ENCODE measurements at regions not wholly inside any gene's neighbourhood (a gene's known extent, or its start where the extent isn't known, plus 50 kb on each side); places are given as distances from the start of the nearest gene placed in this dataset.

DNA sequence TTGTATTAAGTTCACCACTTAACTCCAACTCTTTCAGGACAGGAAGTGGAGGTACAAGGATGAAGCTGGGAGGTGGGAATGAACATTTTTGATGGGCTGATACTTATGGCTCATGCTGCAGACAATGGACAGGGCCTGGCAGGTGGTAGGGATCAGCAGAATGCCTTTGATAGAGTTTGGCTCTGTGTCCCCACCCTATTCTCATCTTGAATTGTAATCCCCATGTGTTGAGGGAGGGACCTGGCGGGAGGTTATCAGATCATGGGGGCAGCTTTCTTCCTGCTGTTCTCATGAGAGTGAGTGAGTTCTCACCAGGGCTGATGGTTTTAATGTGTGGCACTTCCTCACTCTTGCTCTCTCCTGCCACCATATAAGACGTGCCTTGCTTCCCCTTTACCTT is 87.3 kb upstream of the PRLR start:
- no peaks in the 10 kb centered on the region for H3K27me3 ChIP-seq (ENCODE audit: control insufficient read depth in 1 of 2, insufficient read depth in 2 of 2, low read length in 2 of 2)
- H3K27ac ChIP-seq (ENCODE audit: extremely low read length, insufficient read depth, low read length), result no peak overlapping the region
- no peak overlapping the region for H3K4me3 ChIP-seq (replicated peaks in 1 of 3; ENCODE audit: insufficient read depth in 1 of 3, low read depth in 2 of 3, low read length in 3 of 3)
- POLR2A ChIA-PET, result no interaction called here
- intact Hi-C loops (cut with micrococcal nuclease; ENCODE audit: unreplicated experiment) (no loop called here), in situ Hi-C loops (cut with HindIII; ENCODE audit: extremely low pct_ligation_motif_present, low pct_unique_long_range_greater_than_20kb) (no loop called here)
- H3K79me2 ChIP-seq (ENCODE audit: insufficient read depth, low read length), result no peaks in the 10 kb centered on the region
- no peaks in the 10 kb centered on the region for H3K4me1 ChIP-seq (ENCODE audit: insufficient read depth, low read length)
- no peaks in the 10 kb centered on the region for H3K9me3 ChIP-seq (ENCODE audit: low read length)
- no peak overlapping the region for H2AFZ ChIP-seq (ENCODE audit: low read length)
- WGBS (ENCODE audit: low lambda C conversion rate), result 75% methylated on average over 2 of the region's 2 CpGs
- H4K20me1 ChIP-seq (ENCODE audit: insufficient read depth, low read length), result no peaks in the 10 kb centered on the region
- H3K9ac ChIP-seq (ENCODE audit: insufficient read depth, low read depth, low read length), result no peak overlapping the region
- no peak overlapping the region for H3K4me2 ChIP-seq (ENCODE audit: low read depth, low read length)
- no peak for ATAC-seq
- no peak for FAIRE-seq
- H3K36me3 ChIP-seq (replicated peaks in 1 of 2; ENCODE audit: control insufficient read depth in 1 of 2, insufficient read depth in 2 of 2, low read length in 2 of 2), result no peaks in the 10 kb centered on the region
- BruUV-seq (replicated peaks), result no TSS peak
- no peak for DNase-seq (ENCODE audit: low spot score)
- CTCF ChIA-PET (ENCODE audit: low intra/inter-chr PET ratio, low total read pairs), result no interaction called here
- TF ChIP-seq HOXA7 (CRISPR knock-in tag; IDR thresholded peaks at IDR 0.05) (no peak), ZNF660 (CRISPR knock-in tag; IDR thresholded peaks at IDR 0.05; ENCODE audit: borderline replicate concordance, low read depth) (no peak), NBN (conservative IDR thresholded peaks at IDR 0.05) (no peak), GTF2F1 (IDR thresholded peaks at IDR 0.05; ENCODE audit: low read length) (no peak), ZBTB7A (CRISPR knock-in tag; IDR thresholded peaks at IDR 0.05) (no peak), CCDC6 (CRISPR knock-in tag; IDR thresholded peaks at IDR 0.05) (no peak), ZNF773 (CRISPR knock-in tag; IDR thresholded peaks at IDR 0.05; ENCODE audit: borderline replicate concordance) (no peak), RORA (CRISPR knock-in tag; IDR thresholded peaks at IDR 0.05) (no peak), ZBTB42 (CRISPR knock-in tag; IDR thresholded peaks at IDR 0.05) (no peak), CREM (IDR thresholded peaks at IDR 0.05) (no peak), CREM (CRISPR knock-in tag; IDR thresholded peaks at IDR 0.05) (no peak), ZNF546 (CRISPR knock-in tag; conservative IDR thresholded peaks at IDR 0.05) (no peak), ZNF350 (CRISPR knock-in tag; IDR thresholded peaks at IDR 0.05; ENCODE audit: borderline replicate concordance, low read depth) (no peak)
- TF ChIP-seq, protein P1, sequence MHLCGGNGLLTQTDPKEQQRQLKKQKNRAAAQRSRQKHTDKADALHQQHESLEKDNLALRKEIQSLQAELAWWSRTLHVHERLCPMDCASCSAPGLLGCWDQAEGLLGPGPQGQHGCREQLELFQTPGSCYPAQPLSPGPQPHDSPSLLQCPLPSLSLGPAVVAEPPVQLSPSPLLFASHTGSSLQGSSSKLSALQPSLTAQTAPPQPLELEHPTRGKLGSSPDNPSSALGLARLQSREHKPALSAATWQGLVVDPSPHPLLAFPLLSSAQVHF (CRISPR knock-in tag; IDR thresholded peaks at IDR 0.05), result no peak
- TF ChIP-seq, protein P2, sequence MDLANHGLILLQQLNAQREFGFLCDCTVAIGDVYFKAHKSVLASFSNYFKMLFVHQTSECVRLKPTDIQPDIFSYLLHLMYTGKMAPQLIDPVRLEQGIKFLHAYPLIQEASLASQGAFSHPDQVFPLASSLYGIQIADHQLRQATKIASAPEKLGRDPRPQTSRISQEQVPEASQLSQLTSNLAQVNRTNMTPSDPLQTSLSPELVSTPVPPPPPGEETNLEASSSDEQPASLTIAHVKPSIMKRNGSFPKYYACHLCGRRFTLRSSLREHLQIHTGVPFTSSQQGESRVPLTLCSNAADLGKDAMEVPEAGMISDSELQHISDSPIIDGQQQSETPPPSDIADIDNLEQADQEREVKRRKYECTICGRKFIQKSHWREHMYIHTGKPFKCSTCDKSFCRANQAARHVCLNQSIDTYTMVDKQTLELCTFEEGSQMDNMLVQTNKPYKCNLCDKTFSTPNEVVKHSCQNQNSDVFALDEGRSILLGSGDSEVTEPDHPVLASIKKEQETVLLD (CRISPR knock-in tag; IDR thresholded peaks at IDR 0.05; ENCODE audit: low read depth), result no peak
- TF ChIP-seq, protein P3, sequence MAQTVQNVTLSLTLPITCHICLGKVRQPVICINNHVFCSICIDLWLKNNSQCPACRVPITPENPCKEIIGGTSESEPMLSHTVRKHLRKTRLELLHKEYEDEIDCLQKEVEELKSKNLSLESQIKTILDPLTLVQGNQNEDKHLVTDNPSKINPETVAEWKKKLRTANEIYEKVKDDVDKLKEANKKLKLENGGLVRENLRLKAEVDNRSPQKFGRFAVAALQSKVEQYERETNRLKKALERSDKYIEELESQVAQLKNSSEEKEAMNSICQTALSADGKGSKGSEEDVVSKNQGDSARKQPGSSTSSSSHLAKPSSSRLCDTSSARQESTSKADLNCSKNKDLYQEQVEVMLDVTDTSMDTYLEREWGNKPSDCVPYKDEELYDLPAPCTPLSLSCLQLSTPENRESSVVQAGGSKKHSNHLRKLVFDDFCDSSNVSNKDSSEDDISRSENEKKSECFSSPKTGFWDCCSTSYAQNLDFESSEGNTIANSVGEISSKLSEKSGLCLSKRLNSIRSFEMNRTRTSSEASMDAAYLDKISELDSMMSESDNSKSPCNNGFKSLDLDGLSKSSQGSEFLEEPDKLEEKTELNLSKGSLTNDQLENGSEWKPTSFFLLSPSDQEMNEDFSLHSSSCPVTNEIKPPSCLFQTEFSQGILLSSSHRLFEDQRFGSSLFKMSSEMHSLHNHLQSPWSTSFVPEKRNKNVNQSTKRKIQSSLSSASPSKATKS (CRISPR knock-in tag; IDR thresholded peaks at IDR 0.05), result no peak
- TF ChIP-seq, protein P4, sequence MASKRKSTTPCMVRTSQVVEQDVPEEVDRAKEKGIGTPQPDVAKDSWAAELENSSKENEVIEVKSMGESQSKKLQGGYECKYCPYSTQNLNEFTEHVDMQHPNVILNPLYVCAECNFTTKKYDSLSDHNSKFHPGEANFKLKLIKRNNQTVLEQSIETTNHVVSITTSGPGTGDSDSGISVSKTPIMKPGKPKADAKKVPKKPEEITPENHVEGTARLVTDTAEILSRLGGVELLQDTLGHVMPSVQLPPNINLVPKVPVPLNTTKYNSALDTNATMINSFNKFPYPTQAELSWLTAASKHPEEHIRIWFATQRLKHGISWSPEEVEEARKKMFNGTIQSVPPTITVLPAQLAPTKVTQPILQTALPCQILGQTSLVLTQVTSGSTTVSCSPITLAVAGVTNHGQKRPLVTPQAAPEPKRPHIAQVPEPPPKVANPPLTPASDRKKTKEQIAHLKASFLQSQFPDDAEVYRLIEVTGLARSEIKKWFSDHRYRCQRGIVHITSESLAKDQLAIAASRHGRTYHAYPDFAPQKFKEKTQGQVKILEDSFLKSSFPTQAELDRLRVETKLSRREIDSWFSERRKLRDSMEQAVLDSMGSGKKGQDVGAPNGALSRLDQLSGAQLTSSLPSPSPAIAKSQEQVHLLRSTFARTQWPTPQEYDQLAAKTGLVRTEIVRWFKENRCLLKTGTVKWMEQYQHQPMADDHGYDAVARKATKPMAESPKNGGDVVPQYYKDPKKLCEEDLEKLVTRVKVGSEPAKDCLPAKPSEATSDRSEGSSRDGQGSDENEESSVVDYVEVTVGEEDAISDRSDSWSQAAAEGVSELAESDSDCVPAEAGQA (IDR thresholded peaks at IDR 0.05; ENCODE audit: low read depth), result no peak
- TF ChIP-seq, protein P4 (CRISPR knock-in tag; IDR thresholded peaks at IDR 0.05; ENCODE audit: borderline replicate concordance), result no peak

All from HepG2 (cell line).